GM19025 (cell line): ENCODE measurements at regions not wholly inside any gene's neighbourhood (a gene's known extent, or its start where the extent isn't known, plus 50 kb on each side); places are given as distances from the start of the nearest gene placed in this dataset.

ENCODE experiments used
- ATAC-seq: cut with Tn5 transposase; IDR thresholded peaks from one replicate; pipeline ENCODE4 v1.9.1; 2021; ENCODE audit warnings: mild to moderate bottlenecking, low read depth, moderate library complexity; ENCODE audit not compliant: unreplicated experiment

- ATAC-seq: no peak
Observed at GRCh38 chr11:59302991-59303390, 55.7 kb upstream of the OR5AN1 start.

DNA sequence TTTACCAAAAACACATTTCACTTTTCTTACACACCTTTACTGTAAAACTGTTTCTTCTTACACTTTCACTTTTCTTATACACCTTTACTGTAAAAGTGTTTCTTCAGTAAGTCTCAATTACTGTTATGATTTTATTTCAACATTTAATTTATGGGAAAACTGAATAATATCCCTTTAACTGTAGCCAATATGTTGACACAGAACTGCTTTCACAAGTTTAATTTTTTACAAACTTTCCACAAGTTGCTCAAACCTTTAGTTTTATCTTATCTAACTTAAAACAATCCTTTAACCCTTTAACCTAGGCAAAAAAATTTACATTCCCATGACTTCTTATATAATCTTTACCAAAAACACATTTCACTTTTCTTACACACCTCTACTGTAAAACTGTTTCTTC, 63.3 kb upstream of the OR5AN1 start:
- no peak for ATAC-seq

DNA sequence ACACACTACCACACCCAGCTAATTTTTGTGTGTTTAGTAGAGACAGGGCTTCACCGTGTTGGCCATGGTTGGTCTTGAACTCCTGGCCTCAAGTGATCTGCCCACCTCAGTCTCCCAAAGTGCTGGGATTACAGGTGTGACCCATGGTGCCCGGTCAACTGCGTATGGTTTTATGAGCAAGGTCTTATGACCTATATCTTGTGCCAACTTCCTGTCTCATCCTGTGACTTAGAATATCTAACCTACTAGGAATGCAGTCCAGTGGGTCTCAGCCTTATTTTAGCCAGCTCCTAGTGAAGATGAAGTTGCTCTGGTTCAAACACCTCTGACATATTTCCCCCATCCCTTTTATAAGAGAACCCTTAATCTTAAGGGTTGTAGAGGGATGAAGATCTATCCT, 66.1 kb upstream of the OR5AN1 start:
- no peak for ATAC-seq

DNA sequence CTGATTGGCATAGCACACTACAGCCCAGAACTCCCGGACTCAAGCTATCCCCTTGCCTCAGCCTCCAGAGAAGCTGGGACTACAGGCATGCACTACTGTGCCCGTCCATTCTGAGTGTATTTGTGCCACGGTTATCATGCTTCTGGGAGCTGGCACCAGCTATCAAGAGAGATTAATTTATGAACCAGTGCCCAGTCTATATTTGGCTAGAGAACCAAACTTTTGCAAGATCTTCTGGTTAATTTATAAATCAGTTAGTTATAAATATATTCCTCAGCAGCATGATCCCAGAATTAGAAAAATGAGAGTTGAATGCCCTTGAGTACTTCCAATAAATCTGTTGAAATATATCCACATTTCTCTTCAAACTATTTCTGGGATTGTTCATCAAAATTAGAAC, 67.5 kb upstream of the OR5AN1 start:
- no peak for ATAC-seq

- no peak for ATAC-seq
Observed at GRCh38 chr11:59289356-59290181, 69.1 kb upstream of the OR5AN1 start.

GRCh38 chr11:59285716-59286260, 72.9 kb upstream of the OR5AN1 start:
- no peak for ATAC-seq

DNA sequence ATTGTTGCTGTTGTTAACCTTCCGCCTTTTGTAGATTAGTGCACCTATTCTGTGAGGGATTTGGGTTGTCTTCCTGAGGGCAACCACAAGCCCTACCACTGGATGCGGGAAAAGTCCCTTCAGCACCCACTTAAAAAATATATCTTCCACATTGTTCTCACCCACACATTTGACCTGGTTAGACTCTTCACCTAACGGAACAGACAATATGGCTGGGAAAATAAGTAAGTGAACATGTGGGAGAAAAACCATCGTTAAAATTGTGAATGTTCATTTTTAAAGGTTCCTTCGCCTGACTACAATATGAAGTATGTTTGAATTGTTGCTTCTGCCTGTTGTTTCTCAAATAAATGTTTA, 72.0 kb upstream of the MPEG1 start:
- no peak for ATAC-seq

DNA sequence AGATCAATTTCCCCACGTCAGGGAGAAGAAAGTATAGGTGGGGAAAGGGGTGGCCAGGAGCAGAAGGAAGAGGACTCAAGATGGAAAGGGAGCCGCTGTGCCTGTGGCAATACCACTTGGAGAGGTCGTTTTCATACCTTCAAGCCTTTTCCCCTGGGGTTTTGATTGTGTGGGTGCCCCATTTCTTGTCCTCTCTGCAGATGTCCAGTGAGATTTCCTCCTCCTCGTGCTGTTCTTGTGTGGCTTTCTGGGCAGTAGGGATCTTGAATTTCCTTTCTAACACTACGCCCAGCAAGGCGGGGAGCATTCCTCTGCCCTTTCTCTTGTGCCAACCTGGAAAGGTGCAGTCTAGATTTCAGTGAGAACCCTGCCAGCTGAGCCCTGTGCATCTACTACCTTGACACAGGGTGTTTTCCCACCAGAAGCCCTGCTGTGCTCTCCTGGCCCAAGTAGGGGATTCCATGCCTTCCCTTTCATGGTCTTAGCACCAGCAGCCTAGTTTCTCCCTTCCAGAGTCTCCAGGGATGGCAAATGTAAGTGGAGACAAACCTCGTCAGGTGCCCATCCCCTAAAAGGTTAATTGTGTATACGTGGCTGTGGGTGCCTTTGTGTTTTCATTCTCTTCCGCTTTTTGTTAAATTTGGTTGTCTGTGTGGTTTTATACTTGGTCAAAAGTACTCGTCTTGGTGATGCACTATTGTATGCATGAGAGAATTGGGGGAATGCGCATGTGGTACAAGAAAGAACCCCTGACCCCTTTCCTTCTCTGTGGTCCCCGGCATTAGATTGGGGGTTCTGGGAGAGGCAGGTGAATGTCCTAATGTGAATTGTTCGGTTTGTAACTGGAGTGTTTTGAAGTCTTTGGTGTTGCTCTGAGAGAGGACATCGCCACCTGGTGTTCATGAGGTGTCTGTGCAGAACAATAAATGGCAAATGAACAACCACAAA, 71.4 kb upstream of the MPEG1 start:
- peak; percentile 50 for ATAC-seq

DNA sequence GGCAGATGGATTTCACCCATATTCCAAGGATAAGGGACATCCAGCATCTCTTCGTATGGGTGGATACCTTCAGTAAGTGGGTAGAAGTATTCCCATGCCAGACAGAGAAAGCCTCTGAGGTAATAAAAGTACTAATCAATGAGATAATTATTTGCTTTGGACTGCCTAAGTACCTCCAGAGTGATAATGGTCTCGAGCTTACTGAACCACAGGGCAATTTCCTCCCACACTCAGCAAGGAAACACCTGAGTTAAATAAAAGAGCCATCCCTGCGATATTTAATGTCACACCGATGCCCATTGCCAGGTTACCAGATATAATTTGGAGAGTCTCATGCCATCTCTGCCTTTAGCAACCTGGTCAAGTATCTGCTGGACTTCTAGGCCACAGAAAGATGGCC, 70.6 kb upstream of the MPEG1 start:
- no peak for ATAC-seq

- ATAC-seq: no peak
Observed at GRCh38 chr11:59281177-59281576, 68.5 kb upstream of the MPEG1 start.

DNA sequence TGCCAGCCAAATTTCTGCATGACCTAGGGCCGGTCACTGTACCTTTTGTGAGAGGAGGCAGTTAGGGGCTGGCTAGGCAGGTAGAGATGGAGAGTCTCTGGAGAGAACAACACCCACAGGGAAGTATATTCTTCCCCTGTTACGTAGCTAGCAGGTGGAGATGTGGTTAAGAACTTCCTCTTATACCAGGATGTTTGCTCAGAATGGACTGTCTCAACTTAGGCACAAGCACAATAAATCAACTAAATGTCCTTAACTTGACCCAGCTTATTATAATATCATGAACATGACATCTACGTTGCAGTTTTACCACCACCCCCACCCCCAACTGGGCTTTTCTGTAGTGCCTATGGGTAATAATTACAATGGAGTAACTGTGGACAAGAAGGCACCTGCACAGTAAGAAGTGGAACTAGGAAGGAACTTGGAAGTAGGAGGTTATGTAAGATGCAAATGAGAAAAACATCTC, 60.7 kb upstream of the MPEG1 start:
- ATAC-seq: peak; percentile 84

DNA sequence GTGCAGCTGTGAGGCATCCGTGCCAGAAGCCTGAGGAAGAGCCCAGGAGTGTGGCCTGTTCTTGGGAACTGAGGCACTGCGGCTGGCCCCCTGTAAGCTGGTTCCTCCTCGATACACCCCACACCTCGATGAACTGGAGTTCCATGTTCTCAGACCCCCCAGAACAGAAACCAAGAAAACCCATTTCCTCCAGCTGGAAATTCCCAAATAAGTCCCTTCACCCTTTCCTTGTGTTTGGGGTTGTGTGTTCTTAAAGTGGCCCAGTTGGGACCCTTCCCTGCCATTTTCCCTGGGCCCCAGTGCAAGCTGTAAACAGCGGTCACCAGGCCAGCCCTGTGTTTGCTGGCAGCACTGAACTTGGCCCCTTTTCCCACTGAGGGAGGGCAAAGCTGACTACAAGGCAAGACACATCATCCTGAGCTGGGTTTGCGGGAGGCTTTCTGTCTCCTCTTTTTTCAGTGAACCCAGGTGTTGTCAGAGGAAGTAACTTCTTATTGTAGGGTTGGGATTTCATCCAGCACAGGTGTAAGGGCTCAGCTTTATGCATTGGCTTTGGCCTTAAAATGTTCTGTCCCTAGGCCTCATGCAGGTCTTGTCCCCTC, 60.1 kb upstream of the MPEG1 start:
- ATAC-seq: peak; percentile 8

- no peak for ATAC-seq
Observed at GRCh38 chr11:59271811-59272327, 59.1 kb upstream of the MPEG1 start.

- no peak for ATAC-seq
Observed at GRCh38 chr11:59271247-59271755, 58.6 kb upstream of the MPEG1 start.

DNA sequence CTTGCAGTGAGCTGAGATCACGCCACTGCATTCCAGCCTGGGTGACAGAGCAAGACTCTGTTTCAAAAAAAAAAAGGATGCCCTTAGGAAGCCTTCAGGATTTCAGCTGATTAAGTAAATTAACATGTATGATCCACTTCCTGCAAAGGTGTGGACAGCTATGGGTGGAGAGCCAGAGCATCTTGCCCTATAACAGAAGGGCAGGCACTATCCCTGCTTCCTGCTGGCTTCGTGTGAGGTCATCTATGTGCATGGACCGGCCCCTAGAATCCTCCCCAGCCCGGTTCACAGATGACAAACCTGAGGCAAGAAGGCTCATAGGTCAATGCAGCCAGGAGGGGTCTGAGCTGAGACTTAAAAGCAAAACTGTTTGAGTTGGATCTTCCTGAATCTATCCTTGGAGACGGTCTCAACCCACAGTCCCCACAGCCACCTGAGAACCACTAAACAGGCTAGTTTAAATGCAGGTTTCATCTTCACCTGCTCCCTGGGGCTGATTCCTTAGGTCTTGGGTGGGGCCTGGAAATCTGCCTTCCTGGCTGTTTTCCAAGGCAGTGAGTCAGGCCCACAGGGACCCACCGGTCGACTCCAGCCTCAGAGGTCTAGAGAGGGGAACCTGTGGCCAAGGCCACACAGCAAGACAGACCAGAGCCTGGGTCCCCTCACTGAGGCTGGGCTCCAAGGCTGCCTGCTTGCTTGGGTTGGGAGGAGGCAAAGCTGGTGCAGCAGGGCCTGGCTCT, 55.2 kb upstream of the MPEG1 start:
- no peak for ATAC-seq

- peak; percentile 67 for ATAC-seq
Observed at GRCh38 chr11:59267196-59267595, 54.5 kb upstream of the MPEG1 start.

- no peak for ATAC-seq
Observed at GRCh38 chr11:59266491-59266890, 53.8 kb upstream of the MPEG1 start.

GRCh38 chr11:59265735-59266134, 53.0 kb upstream of the MPEG1 start:
- ATAC-seq: no peak

DNA sequence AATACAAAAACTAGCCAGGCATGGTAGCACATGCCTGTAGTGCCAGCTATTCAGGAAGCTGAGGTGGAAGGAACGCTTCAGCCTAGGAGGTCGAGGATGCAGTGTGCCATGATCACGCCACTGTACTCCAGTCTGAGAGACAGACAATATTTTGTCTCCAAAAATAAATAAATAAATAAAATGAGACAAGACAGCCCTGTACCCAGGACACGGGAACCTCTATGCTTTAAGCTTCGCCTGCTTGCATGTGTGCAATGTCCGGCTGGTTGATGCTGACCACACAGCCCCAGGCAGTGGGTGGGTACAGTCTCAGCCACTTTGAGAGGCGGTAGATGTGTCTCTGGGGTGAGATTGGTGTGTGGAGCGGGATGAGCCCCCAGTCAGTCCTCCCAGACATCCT, 52.0 kb upstream of the MPEG1 start:
- no peak for ATAC-seq
